ENCODE measurements at regions not wholly inside any gene's neighbourhood (a gene's known extent, or its start where the extent isn't known, plus 50 kb on each side); places are given as distances from the start of the nearest gene placed in this dataset.

- DNase-seq (ENCODE audit: low read depth): no peak
- H3K27me3 ChIP-seq (ENCODE audit: control insufficient read depth, insufficient read depth, low read length): peaks cover 3% of the 10 kb centered on the region
- no peak for TF ChIP-seq CTCF (IDR thresholded peaks at IDR 0.05; ENCODE audit: insufficient read depth, low read length, poor library complexity, severe bottlenecking)
Observed at GRCh38 chr14:101026341-101026740, 122.8 kb upstream of the RTL1 start.

GRCh38 chr14:101027291-101027690 is 123.8 kb upstream of the RTL1 start:
- DNase-seq (ENCODE audit: low read depth): no peak
- Histone ChIP-seq H3K27me3 (ENCODE audit: control insufficient read depth, insufficient read depth, low read length) (peaks cover 3% of the 10 kb centered on the region), H3K4me3 (ENCODE audit: low read depth, low read length) (no peak overlapping the region), H3K36me3 (ENCODE audit: control insufficient read depth, insufficient read depth, low read length) (no peaks in the 10 kb centered on the region)
- no peak for TF ChIP-seq CTCF (IDR thresholded peaks at IDR 0.05; ENCODE audit: insufficient read depth, low read length, poor library complexity, severe bottlenecking)

More at GRCh38 chr14:101026341-101026740, 122.8 kb upstream of the RTL1 start:
- Histone ChIP-seq H3K36me3 (ENCODE audit: control insufficient read depth, insufficient read depth, low read length) (no peaks in the 10 kb centered on the region), H3K4me3 (ENCODE audit: low read depth, low read length) (no peak overlapping the region)

- peaks cover 3% of the 10 kb centered on the region for H3K27me3 ChIP-seq (ENCODE audit: control insufficient read depth, insufficient read depth, low read length)
- DNase-seq (ENCODE audit: low read depth): no peak
Observed at GRCh38 chr14:101027966-101028365, 124.4 kb upstream of the RTL1 start.

GRCh38 chr14:101028971-101029667 is 125.6 kb upstream of the RTL1 start:
- H3K27me3 ChIP-seq (ENCODE audit: control insufficient read depth, insufficient read depth, low read length): peaks cover 3% of the 10 kb centered on the region
- H3K36me3 ChIP-seq (ENCODE audit: control insufficient read depth, insufficient read depth, low read length): no peaks in the 10 kb centered on the region
- TF ChIP-seq CTCF (IDR thresholded peaks at IDR 0.05; ENCODE audit: insufficient read depth, low read length, poor library complexity, severe bottlenecking): no peak
- DNase-seq (ENCODE audit: low read depth): no peak
- no peak overlapping the region for H3K4me3 ChIP-seq (ENCODE audit: low read depth, low read length)

More at GRCh38 chr14:101027966-101028365, 124.4 kb upstream of the RTL1 start:
- no peak for TF ChIP-seq CTCF (IDR thresholded peaks at IDR 0.05; ENCODE audit: insufficient read depth, low read length, poor library complexity, severe bottlenecking)
- no peak overlapping the region for H3K4me3 ChIP-seq (ENCODE audit: low read depth, low read length)
- H3K36me3 ChIP-seq (ENCODE audit: control insufficient read depth, insufficient read depth, low read length): no peaks in the 10 kb centered on the region

- H3K36me3 ChIP-seq (ENCODE audit: control insufficient read depth, insufficient read depth, low read length): no peaks in the 10 kb centered on the region
Observed at GRCh38 chr14:101029668-101030290, 126.3 kb upstream of the RTL1 start.

More at GRCh38 chr14:101029668-101030290, 126.3 kb upstream of the RTL1 start:
- Histone ChIP-seq H3K4me3 (ENCODE audit: low read depth, low read length) (no peak overlapping the region), H3K27me3 (ENCODE audit: control insufficient read depth, insufficient read depth, low read length) (peaks cover 3% of the 10 kb centered on the region)
- no peak for DNase-seq (ENCODE audit: low read depth)
- TF ChIP-seq CTCF (IDR thresholded peaks at IDR 0.05; ENCODE audit: insufficient read depth, low read length, poor library complexity, severe bottlenecking): no peak

Measured in kidney epithelial cell (primary cell).